ENCODE measurements at regions not wholly inside any gene's neighbourhood (a gene's known extent, or its start where the extent isn't known, plus 50 kb on each side); places are given as distances from the start of the nearest gene placed in this dataset.

- no peak for DNase-seq (ENCODE audit: low read depth)
- no peak for TF ChIP-seq CTCF (IDR thresholded peaks at IDR 0.05; ENCODE audit: insufficient read depth, low read depth, low read length, missing control alignments)
- no peak overlapping the region for H3K4me3 ChIP-seq (ENCODE audit: low read depth, low read length)
Observed at GRCh38 chr2:230644356-230644935, 68.2 kb upstream of the CAB39 start.

GRCh38 chr2:230648356-230648755 is 64.3 kb upstream of the CAB39 start:
- no peak for TF ChIP-seq CTCF (IDR thresholded peaks at IDR 0.05; ENCODE audit: insufficient read depth, low read depth, low read length, missing control alignments)
- H3K4me3 ChIP-seq (ENCODE audit: low read depth, low read length), result no peak overlapping the region
- no peak for DNase-seq (ENCODE audit: low read depth)

GRCh38 chr2:230650585-230651137 is 62.0 kb upstream of the CAB39 start:
- peak; percentile 71 for DNase-seq (ENCODE audit: low read depth)
- no peak overlapping the region for H3K4me3 ChIP-seq (ENCODE audit: low read depth, low read length)
- TF ChIP-seq CTCF (IDR thresholded peaks at IDR 0.05; ENCODE audit: insufficient read depth, low read depth, low read length, missing control alignments), result no peak

- no peak for DNase-seq (ENCODE audit: low read depth)
- no peak overlapping the region for H3K4me3 ChIP-seq (ENCODE audit: low read depth, low read length)
- no peak for TF ChIP-seq CTCF (IDR thresholded peaks at IDR 0.05; ENCODE audit: insufficient read depth, low read depth, low read length, missing control alignments)
Observed at GRCh38 chr2:230654057-230654456, 58.6 kb upstream of the CAB39 start.

- TF ChIP-seq CTCF (IDR thresholded peaks at IDR 0.05; ENCODE audit: insufficient read depth, low read depth, low read length, missing control alignments), result no peak
- DNase-seq (ENCODE audit: low read depth), result no peak
- peak overlapping the region; percentile 59 for H3K4me3 ChIP-seq (ENCODE audit: low read depth, low read length)
Observed at GRCh38 chr2:230657462-230657861, 55.2 kb upstream of the CAB39 start.

- DNase-seq (ENCODE audit: low read depth), result no peak
- no peak for TF ChIP-seq CTCF (IDR thresholded peaks at IDR 0.05; ENCODE audit: insufficient read depth, low read depth, low read length, missing control alignments)
- peak overlapping the region; percentile 59 for H3K4me3 ChIP-seq (ENCODE audit: low read depth, low read length)
Observed at GRCh38 chr2:230657906-230658305, 54.7 kb upstream of the CAB39 start.

- peak overlapping the region; percentile 59 for H3K4me3 ChIP-seq (ENCODE audit: low read depth, low read length)
- TF ChIP-seq CTCF (IDR thresholded peaks at IDR 0.05; ENCODE audit: insufficient read depth, low read depth, low read length, missing control alignments), result no peak
- no peak for DNase-seq (ENCODE audit: low read depth)
Observed at GRCh38 chr2:230658577-230658876, 54.1 kb upstream of the CAB39 start.
